IPS-20b (cell line): ENCODE measurements at regions not wholly inside any gene's neighbourhood (a gene's known extent, or its start where the extent isn't known, plus 50 kb on each side); places are given as distances from the start of the nearest gene placed in this dataset.

Experiments
- H3K27ac ChIP-seq: one replicate; pipeline ENCODE4 v1.5.1; 2013; ENCODE audit warnings: low read length
- H3K27me3 ChIP-seq: 2 replicates; pipeline ENCODE4 v1.6.1; 2013; ENCODE audit warnings: mild to moderate bottlenecking, low read length, inconsistent platforms; ENCODE audit not compliant: insufficient read depth
- H3K36me3 ChIP-seq: 2 replicates; pipeline ENCODE4 v1.6.1; 2013; ENCODE audit warnings: low read depth, mild to moderate bottlenecking, inconsistent platforms, low read length, moderate library complexity; ENCODE audit not compliant: insufficient read depth
- H3K4me1 ChIP-seq: 2 replicates; pipeline ENCODE4 v1.6.1; 2013; ENCODE audit warnings: mild to moderate bottlenecking, control low read depth, inconsistent platforms, low read length, moderate library complexity; ENCODE audit not compliant: insufficient read depth
- H3K4me3 ChIP-seq: 2 replicates; pipeline ENCODE4 v1.5.1; 2013; ENCODE audit warnings: mild to moderate bottlenecking, low read length, inconsistent platforms
- H3K9ac ChIP-seq: 2 replicates; pipeline ENCODE4 v1.6.1; 2013; ENCODE audit warnings: low read depth, mild to moderate bottlenecking, inconsistent platforms, low read length, moderate library complexity
- H3K9me3 ChIP-seq: 2 replicates; pipeline ENCODE4 v1.6.1; 2013; ENCODE audit warnings: mild to moderate bottlenecking, low read depth, low read length, inconsistent platforms; ENCODE audit not compliant: insufficient read depth

- Histone ChIP-seq H3K4me3 (no peak overlapping the region), H3K4me1 (no peaks in the 10 kb centered on the region)
Observed at GRCh38 chr13:73859841-73860240, 274.4 kb downstream of the KLF12 start.

GRCh38 chr13:73857106-73857505 lies 277.1 kb downstream of the KLF12 start:
- no peak overlapping the region for H3K27ac ChIP-seq
- H3K27me3 ChIP-seq = no peaks in the 10 kb centered on the region
- H3K9me3 ChIP-seq = no peaks in the 10 kb centered on the region
- H3K4me3 ChIP-seq = no peak overlapping the region
- no peaks in the 10 kb centered on the region for H3K4me1 ChIP-seq
- no peaks in the 10 kb centered on the region for H3K36me3 ChIP-seq
- no peak overlapping the region for H3K9ac ChIP-seq

More at GRCh38 chr13:73859841-73860240, 274.4 kb downstream of the KLF12 start:
- Histone ChIP-seq H3K27ac (no peak overlapping the region), H3K36me3 (no peaks in the 10 kb centered on the region), H3K27me3 (no peaks in the 10 kb centered on the region), H3K9ac (no peak overlapping the region), H3K9me3 (no peaks in the 10 kb centered on the region)

- Histone ChIP-seq H3K4me3 (no peak overlapping the region), H3K27ac (no peak overlapping the region)
Observed at GRCh38 chr13:73851104-73851503, 283.1 kb downstream of the KLF12 start.

GRCh38 chr13:73850104-73850873 lies 283.9 kb downstream of the KLF12 start:
- Histone ChIP-seq H3K4me1 (peaks cover 14% of the 10 kb centered on the region; the same call in 1 of the 2 replicates), H3K4me3 (no peak overlapping the region), H3K36me3 (peaks cover 7% of the 10 kb centered on the region; the same call in 1 of the 2 replicates), H3K9ac (no peak overlapping the region), H3K27ac (no peak overlapping the region), H3K27me3 (no peaks in the 10 kb centered on the region), H3K9me3 (no peaks in the 10 kb centered on the region)

More at GRCh38 chr13:73851104-73851503, 283.1 kb downstream of the KLF12 start:
- Histone ChIP-seq H3K27me3 (no peaks in the 10 kb centered on the region), H3K9ac (no peak overlapping the region), H3K9me3 (no peaks in the 10 kb centered on the region), H3K4me1 (peaks cover 14% of the 10 kb centered on the region; the same call in 1 of the 2 replicates), H3K36me3 (no peaks in the 10 kb centered on the region)

DNA sequence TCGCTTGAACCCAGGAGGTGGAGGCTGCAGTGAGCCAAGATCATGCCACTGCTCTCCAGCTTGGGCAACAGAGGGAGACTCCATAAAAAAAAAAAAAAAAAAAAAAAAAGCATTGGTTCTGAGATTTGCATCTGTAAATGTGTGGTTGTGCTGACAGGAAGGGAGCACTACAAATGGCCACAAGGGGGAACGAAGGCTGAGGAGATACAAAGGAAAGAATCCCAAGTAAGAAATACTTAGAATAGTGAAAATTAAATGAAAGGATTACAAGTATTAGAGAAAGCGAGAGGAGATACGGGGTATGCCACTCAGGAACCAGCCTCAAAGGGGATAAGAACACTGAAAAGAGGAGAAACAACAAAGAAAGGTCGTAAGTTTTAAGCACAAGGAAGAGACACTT lies 284.9 kb downstream of the KLF12 start:
- H3K4me3 ChIP-seq = no peak overlapping the region
- peaks cover 14% of the 10 kb centered on the region; the same call in 1 of the 2 replicates for H3K4me1 ChIP-seq
- H3K9me3 ChIP-seq = no peaks in the 10 kb centered on the region
- H3K36me3 ChIP-seq = peaks cover 10% of the 10 kb centered on the region; the same call in 1 of the 2 replicates
- H3K9ac ChIP-seq = no peak overlapping the region
- no peaks in the 10 kb centered on the region for H3K27me3 ChIP-seq
- no peak overlapping the region for H3K27ac ChIP-seq

DNA sequence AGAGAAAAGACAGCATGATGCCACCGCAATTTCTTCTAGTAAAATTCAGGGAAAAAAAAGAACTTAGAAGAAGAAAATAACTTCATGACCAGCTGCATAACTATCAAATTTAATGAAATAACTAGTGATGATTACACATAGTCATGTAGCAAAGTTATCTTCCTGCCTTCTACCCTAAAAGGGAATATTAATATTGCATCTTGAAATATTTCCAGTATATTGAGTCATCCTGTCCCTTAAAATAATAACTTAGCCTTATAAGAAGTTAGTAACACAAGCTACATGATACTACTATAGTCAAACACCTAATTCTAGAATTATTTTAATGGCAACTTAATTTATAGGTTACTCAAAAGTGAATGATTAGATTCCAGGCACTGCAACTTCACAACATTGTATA lies 289.2 kb downstream of the KLF12 start:
- Histone ChIP-seq H3K4me1 (peaks cover 19% of the 10 kb centered on the region), H3K9ac (no peak overlapping the region), H3K27ac (no peak overlapping the region), H3K4me3 (no peak overlapping the region), H3K27me3 (no peaks in the 10 kb centered on the region), H3K9me3 (no peaks in the 10 kb centered on the region), H3K36me3 (peaks cover 10% of the 10 kb centered on the region; the same call in 1 of the 2 replicates)

DNA sequence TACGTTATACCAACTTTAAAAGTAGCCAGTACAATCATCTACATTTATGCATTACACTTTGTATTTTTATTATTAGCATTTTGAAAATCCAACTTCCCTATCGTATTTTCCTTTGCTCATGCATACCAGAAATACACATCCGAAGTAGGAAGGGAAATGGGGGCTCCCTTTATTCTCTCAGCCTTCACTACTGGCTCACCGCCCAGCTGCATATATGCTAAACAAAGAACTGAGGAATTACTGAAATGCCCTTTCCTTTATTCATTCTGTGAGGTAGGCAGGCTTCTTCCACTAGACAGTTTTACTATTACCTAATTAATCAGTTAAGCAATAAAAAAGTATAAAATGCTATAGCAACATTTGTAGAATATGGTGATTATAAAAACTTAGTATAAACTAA lies 291.6 kb downstream of the KLF12 start:
- Histone ChIP-seq H3K9me3 (no peaks in the 10 kb centered on the region), H3K27me3 (no peaks in the 10 kb centered on the region), H3K9ac (no peak overlapping the region), H3K27ac (no peak overlapping the region), H3K4me3 (no peak overlapping the region), H3K4me1 (peaks cover 5% of the 10 kb centered on the region), H3K36me3 (peaks cover 10% of the 10 kb centered on the region; the same call in 1 of the 2 replicates)

DNA sequence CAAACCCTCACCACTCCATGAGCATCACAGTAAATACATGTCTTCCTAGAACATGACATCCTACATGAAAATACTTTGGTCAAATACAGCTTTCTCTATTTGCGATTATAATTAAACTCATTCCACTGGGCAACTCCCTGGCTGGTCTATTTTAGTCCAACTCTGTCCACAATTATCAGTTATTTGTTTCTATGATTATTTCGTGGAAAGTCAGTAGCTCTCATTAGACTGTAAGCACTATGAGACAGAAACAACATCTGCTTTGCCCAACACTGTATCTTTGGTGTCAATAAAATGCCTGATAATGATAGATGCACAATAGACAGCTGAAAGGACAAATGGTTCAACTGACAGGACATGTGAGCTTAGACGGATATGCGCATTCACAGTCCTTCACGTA lies 292.0 kb downstream of the KLF12 start:
- peaks cover 5% of the 10 kb centered on the region for H3K4me1 ChIP-seq
- no peak overlapping the region for H3K9ac ChIP-seq
- no peak overlapping the region for H3K4me3 ChIP-seq
- H3K27ac ChIP-seq = no peak overlapping the region
- no peaks in the 10 kb centered on the region for H3K27me3 ChIP-seq
- no peaks in the 10 kb centered on the region for H3K9me3 ChIP-seq
- H3K36me3 ChIP-seq = peaks cover 10% of the 10 kb centered on the region; the same call in 1 of the 2 replicates

GRCh38 chr13:73837147-73837546 lies 297.1 kb downstream of the KLF12 start:
- Histone ChIP-seq H3K27me3 (no peaks in the 10 kb centered on the region), H3K36me3 (no peaks in the 10 kb centered on the region)

DNA sequence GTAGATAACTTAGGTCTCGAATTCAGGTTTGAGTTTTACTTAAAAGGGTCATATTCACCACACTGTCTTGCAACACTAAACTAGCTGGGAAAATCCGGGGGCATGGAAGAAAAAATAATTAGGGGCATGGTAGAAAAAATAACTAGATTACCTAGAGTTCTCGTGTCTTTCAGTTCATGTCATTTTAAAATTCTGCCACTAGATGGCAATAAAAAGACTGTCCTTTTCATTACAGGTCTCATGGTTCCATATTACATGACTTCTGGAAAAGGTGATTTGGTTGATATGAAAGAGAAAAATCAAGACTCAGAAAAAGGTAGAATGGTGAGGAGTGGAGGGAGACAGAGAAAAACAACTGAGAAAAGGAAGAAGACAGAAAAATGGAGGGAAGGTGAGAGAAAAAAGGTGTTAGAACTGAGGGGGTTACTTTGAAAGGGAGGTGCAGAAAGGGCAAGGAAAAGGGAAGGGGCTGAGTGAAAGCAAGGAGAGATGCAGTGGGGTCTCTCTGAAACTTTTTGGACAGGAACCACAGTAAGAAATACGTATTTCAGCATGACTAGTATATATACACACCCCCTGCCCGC lies 299.0 kb downstream of the KLF12 start:
- H3K27ac ChIP-seq = no peak overlapping the region
- no peaks in the 10 kb centered on the region for H3K9me3 ChIP-seq
- no peak overlapping the region for H3K9ac ChIP-seq
- H3K4me1 ChIP-seq = peaks cover 8% of the 10 kb centered on the region; the same call in 1 of the 2 replicates
- no peaks in the 10 kb centered on the region for H3K27me3 ChIP-seq
- no peak overlapping the region for H3K4me3 ChIP-seq
- H3K36me3 ChIP-seq = no peaks in the 10 kb centered on the region

More at GRCh38 chr13:73837147-73837546, 297.1 kb downstream of the KLF12 start:
- H3K9me3 ChIP-seq = no peaks in the 10 kb centered on the region
- peaks cover 4% of the 10 kb centered on the region; the same call in 1 of the 2 replicates for H3K4me1 ChIP-seq
- H3K4me3 ChIP-seq = no peak overlapping the region
- H3K27ac ChIP-seq = no peak overlapping the region
- H3K9ac ChIP-seq = no peak overlapping the region

DNA sequence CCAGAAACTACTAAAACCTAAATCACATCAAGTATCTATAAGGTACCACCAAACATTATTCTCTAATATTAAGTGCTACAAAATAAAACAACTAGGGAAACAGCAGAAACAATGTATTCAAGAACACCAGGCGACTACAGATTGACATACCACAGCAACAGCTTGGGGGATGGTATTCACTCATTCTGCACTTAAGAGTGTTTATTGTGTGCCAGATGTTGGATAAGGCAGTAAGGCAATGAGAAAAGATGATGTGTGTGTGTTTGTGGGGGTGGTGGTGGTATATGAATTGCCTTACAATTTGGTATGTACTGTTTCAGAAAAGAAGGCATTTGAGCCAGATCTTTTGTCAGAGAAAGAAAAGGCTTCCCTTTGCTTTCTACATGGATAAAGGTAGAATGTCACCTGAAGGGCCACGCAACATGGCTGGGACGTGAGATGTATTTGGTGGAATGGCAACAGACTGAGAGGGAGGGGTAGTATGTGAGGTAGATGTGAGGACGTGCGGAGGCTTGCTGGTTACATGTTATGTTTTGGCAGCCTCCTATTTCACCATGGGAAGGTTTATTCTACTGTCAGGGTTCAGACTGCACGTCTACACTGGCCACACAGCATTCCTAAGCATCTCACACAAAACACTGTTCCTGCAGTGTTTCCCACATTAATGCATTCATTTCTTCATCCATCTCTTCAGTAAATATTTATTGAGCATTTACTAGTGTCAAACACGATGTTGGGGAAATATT lies 300.7 kb downstream of the KLF12 start:
- no peak overlapping the region for H3K9ac ChIP-seq
- H3K4me3 ChIP-seq = no peak overlapping the region
- H3K27ac ChIP-seq = no peak overlapping the region
- H3K36me3 ChIP-seq = no peaks in the 10 kb centered on the region
- peaks cover 8% of the 10 kb centered on the region; the same call in 1 of the 2 replicates for H3K4me1 ChIP-seq
- H3K27me3 ChIP-seq = no peaks in the 10 kb centered on the region
- no peaks in the 10 kb centered on the region for H3K9me3 ChIP-seq
